ENCODE measurements at regions not wholly inside any gene's neighbourhood (a gene's known extent, or its start where the extent isn't known, plus 50 kb on each side); places are given as distances from the start of the nearest gene placed in this dataset.

GRCh38 chr3:64905906-64906410 lies 218.2 kb upstream of the ADAMTS9 start:
- no peak for DNase-seq

- DNase-seq = no peak
Observed at GRCh38 chr3:64903006-64903405, 215.2 kb upstream of the ADAMTS9 start.

- DNase-seq = no peak
Observed at GRCh38 chr3:64901986-64902516, 214.3 kb upstream of the ADAMTS9 start.

- DNase-seq = no peak
Observed at GRCh38 chr3:64901522-64901885, 213.7 kb upstream of the ADAMTS9 start.

GRCh38 chr3:64900617-64901521 lies 213.1 kb upstream of the ADAMTS9 start:
- no peak for DNase-seq

GRCh38 chr3:64900156-64900555 lies 212.4 kb upstream of the ADAMTS9 start:
- no peak for DNase-seq

- no peak for DNase-seq
Observed at GRCh38 chr3:64898941-64899340, 211.1 kb upstream of the ADAMTS9 start.

GRCh38 chr3:64895991-64896895 lies 208.4 kb upstream of the ADAMTS9 start:
- no peak for DNase-seq

GRCh38 chr3:64895106-64895990 lies 207.5 kb upstream of the ADAMTS9 start:
- no peak for DNase-seq

GRCh38 chr3:64894006-64894405 lies 206.2 kb upstream of the ADAMTS9 start:
- DNase-seq = no peak

- DNase-seq = no peak
Observed at GRCh38 chr3:64892671-64893309, 205.0 kb upstream of the ADAMTS9 start.

- no peak for DNase-seq
Observed at GRCh38 chr3:64891021-64891420, 203.2 kb upstream of the ADAMTS9 start.

- DNase-seq = no peak
Observed at GRCh38 chr3:64890466-64890865, 202.7 kb upstream of the ADAMTS9 start.

GRCh38 chr3:64890006-64890405 lies 202.2 kb upstream of the ADAMTS9 start:
- DNase-seq = no peak

GRCh38 chr3:64888840-64889392 lies 201.1 kb upstream of the ADAMTS9 start:
- no peak for DNase-seq

GRCh38 chr3:64888165-64888564 lies 200.4 kb upstream of the ADAMTS9 start:
- DNase-seq = no peak

- DNase-seq = no peak
Observed at GRCh38 chr3:64885055-64885454, 197.3 kb upstream of the ADAMTS9 start.

GRCh38 chr3:64884536-64884935 lies 196.7 kb upstream of the ADAMTS9 start:
- DNase-seq = no peak

- DNase-seq = no peak
Observed at GRCh38 chr3:64880916-64881315, 193.1 kb upstream of the ADAMTS9 start.

- DNase-seq = no peak
Observed at GRCh38 chr3:64878362-64878761, 190.6 kb upstream of the ADAMTS9 start.

- no peak for DNase-seq
Observed at GRCh38 chr3:64873400-64873799, 185.6 kb upstream of the ADAMTS9 start.

All from SHP77 (cell line).